ENCODE measurements at regions not wholly inside any gene's neighbourhood (a gene's known extent, or its start where the extent isn't known, plus 50 kb on each side); places are given as distances from the start of the nearest gene placed in this dataset.

- no peak for DNase-seq (ENCODE audit: low spot score)
These were observed 631.4 kb upstream of the POT1 start for GRCh38 chr7:125561006-125561405.

GRCh38 chr7:125559921-125560320, 630.3 kb upstream of the POT1 start:
- DNase-seq (ENCODE audit: low spot score) = no peak

- DNase-seq (ENCODE audit: low spot score) = no peak
These were observed 626.3 kb upstream of the POT1 start for GRCh38 chr7:125555916-125556315.

- DNase-seq (ENCODE audit: low spot score) = no peak
These were observed 621.4 kb upstream of the POT1 start for GRCh38 chr7:125551008-125551407.

- no peak for DNase-seq (ENCODE audit: low spot score)
These were observed 617.9 kb upstream of the POT1 start for GRCh38 chr7:125547505-125547904.

- no peak for DNase-seq (ENCODE audit: low spot score)
These were observed 600.9 kb upstream of the POT1 start for GRCh38 chr7:125530553-125530952.

- DNase-seq (ENCODE audit: low spot score) = no peak
These were observed 599.6 kb upstream of the POT1 start for GRCh38 chr7:125529249-125529648.

GRCh38 chr7:125526958-125527357, 597.3 kb upstream of the POT1 start:
- DNase-seq (ENCODE audit: low spot score) = no peak

- DNase-seq (ENCODE audit: low spot score) = no peak
These were observed 596.5 kb upstream of the POT1 start for GRCh38 chr7:125526092-125526491.

- no peak for DNase-seq (ENCODE audit: low spot score)
These were observed 586.6 kb upstream of the POT1 start for GRCh38 chr7:125516194-125516593.

- no peak for DNase-seq (ENCODE audit: low spot score)
These were observed 582.7 kb upstream of the POT1 start for GRCh38 chr7:125512373-125512772.

- DNase-seq (ENCODE audit: low spot score) = no peak
These were observed 581.7 kb upstream of the POT1 start for GRCh38 chr7:125511310-125511709.

- no peak for DNase-seq (ENCODE audit: low spot score)
These were observed 576.7 kb upstream of the POT1 start for GRCh38 chr7:125506331-125506730.

GRCh38 chr7:125504848-125505247, 575.2 kb upstream of the POT1 start:
- no peak for DNase-seq (ENCODE audit: low spot score)

- DNase-seq (ENCODE audit: low spot score) = no peak
These were observed 566.4 kb upstream of the POT1 start for GRCh38 chr7:125495997-125496396.

GRCh38 chr7:125492521-125492920, 562.9 kb upstream of the POT1 start:
- no peak for DNase-seq (ENCODE audit: low spot score)

- no peak for DNase-seq (ENCODE audit: low spot score)
These were observed 561.5 kb upstream of the POT1 start for GRCh38 chr7:125491137-125491536.

- DNase-seq (ENCODE audit: low spot score) = no peak
These were observed 560.5 kb upstream of the POT1 start for GRCh38 chr7:125490167-125490566.

- no peak for DNase-seq (ENCODE audit: low spot score)
These were observed 555.6 kb upstream of the POT1 start for GRCh38 chr7:125485223-125485622.

- DNase-seq (ENCODE audit: low spot score) = no peak
These were observed 555.1 kb upstream of the POT1 start for GRCh38 chr7:125484755-125485154.

- DNase-seq (ENCODE audit: low spot score) = no peak
These were observed 551.7 kb upstream of the POT1 start for GRCh38 chr7:125481323-125481722.

- DNase-seq (ENCODE audit: low spot score) = no peak
These were observed 551.1 kb upstream of the POT1 start for GRCh38 chr7:125480762-125481161.

- no peak for DNase-seq (ENCODE audit: low spot score)
These were observed 539.2 kb upstream of the POT1 start for GRCh38 chr7:125468855-125469174.

- DNase-seq (ENCODE audit: low spot score) = no peak
These were observed 538.6 kb upstream of the POT1 start for GRCh38 chr7:125467996-125468854.

Measured in ecto neural progenitor cell (in vitro differentiated cells).